Astrocyte of the hippocampus (primary cell): ENCODE measurements at regions not wholly inside any gene's neighbourhood (a gene's known extent, or its start where the extent isn't known, plus 50 kb on each side); places are given as distances from the start of the nearest gene placed in this dataset.
A peak's percentile ranks its signal among the peaks of the same experiment; 100 is the strongest.
"Not testable (repeated sequence)": the region's sequence is repeated elsewhere in the genome, so short reads cannot be mapped to it uniquely, and the experiment has no call there.

Experiments
- DNase-seq: peaks from one replicate; pipeline ENCODE4 v3.0.0; 2011; ENCODE audit warnings: low read depth, low spot score

- peak; percentile 58 for DNase-seq
Observed at GRCh38 chr1:96072021-96072420, 649.6 kb upstream of the PTBP2 start.

GRCh38 chr1:96073100-96073499 lies 648.5 kb upstream of the PTBP2 start:
- DNase-seq: no peak

DNA sequence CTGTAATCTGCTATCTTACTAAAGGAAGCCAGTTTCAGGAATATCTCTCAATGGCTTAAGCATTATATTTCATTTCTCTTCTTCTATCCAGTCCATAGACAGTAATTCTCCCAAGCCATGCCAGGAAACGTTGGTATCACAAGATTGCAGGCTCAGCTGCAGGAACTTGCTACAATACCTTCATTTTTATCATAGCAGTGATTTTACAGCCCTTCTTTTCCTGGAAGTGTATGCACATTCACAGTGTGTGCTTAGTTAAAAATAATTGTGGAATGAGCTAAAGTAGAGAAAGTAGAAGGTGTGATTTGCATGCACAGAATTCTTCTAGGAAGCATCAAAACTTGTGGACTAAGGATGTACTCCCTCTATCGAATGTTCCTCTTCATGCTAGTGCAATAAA lies 647.2 kb upstream of the PTBP2 start:
- DNase-seq: no peak

GRCh38 chr1:96074876-96075577 lies 646.6 kb upstream of the PTBP2 start:
- no peak for DNase-seq

- DNase-seq: peak; percentile 42
Observed at GRCh38 chr1:96075704-96076455, 645.7 kb upstream of the PTBP2 start.

DNA sequence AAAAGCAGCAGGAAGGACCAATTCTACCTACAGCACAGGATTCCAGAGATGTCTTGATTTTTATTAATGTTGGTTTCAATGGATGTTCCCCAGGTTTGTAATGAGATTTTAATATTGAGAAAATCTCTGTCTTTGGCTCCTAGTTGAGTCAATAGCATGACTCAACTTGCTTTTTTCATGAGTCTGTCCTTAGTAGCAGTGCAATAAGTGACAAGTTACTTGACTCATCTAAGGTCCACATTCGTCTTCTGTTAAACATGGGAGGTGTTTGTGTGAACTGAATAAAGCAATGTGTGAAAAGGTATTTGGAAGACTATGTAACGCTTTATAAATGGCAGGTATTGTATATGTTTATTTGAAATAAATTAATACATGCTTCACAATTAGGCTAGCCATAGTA lies 645.0 kb upstream of the PTBP2 start:
- no peak for DNase-seq

GRCh38 chr1:96079581-96079980 lies 642.0 kb upstream of the PTBP2 start:
- DNase-seq: no peak

DNA sequence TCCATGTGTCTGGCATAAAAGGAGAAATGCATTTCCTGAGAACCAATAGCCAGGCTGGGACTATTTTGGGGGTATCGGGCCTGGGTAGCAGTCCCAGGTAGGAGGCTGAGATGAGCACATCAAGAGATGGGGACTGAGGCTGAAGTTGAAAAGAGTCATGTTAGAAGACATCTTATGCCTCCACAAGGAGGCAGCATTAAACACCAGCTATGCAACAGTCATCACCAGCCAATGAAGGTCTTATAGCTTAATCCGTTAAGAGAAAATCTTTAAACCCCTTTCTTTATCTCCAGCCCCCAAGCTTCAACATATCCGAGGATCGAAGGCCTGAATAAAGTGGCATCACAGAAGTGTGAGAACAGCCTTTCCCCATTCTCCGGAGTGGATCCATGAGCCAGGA lies 640.7 kb upstream of the PTBP2 start:
- no peak for DNase-seq

DNA sequence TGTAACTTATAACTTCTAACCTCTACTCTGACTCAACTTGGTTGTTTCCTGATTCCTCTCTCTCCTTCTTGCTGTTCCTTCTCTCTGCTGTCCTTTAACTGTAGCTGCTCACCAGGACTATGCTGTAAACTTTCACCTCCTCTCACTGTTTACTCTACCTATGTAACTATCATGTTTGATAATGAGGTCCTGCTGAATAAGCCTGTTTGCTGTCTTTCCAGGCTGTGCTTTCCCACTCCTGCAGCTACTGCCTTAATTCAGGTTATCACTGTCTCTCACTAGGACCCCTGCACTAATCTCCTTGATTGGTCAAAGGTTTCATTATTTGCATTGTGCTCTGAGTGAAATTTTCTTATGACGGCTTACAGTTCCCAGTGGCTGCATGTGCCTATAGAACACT lies 633.9 kb upstream of the PTBP2 start:
- DNase-seq: no peak

- DNase-seq: no peak
Observed at GRCh38 chr1:96090134-96090533, 631.5 kb upstream of the PTBP2 start.

- no peak for DNase-seq
Observed at GRCh38 chr1:96095849-96096612, 625.6 kb upstream of the PTBP2 start.

GRCh38 chr1:96096613-96097321 lies 624.8 kb upstream of the PTBP2 start:
- DNase-seq: no peak

GRCh38 chr1:96104506-96104905 lies 617.1 kb upstream of the PTBP2 start:
- DNase-seq: no peak

DNA sequence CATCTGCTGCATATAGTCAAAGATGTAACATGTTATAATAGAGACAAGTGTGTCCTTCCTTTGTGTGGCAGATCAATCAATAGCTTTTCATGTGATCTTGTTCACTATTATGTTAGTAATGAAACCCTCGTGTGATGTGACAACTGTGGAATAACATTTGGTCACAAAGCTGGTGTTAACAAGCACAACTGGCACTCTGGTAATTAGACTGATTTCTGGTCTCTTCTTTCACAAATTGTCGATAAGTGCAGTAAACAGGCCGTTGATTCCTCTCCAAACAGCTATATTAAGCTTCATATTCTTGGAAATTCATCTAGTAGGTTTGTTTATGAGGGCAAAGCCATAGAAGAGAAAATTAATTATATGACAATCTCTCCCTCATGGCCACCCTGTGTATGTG lies 616.7 kb upstream of the PTBP2 start:
- no peak for DNase-seq

- DNase-seq: peak; percentile 43
Observed at GRCh38 chr1:96116731-96117130, 604.9 kb upstream of the PTBP2 start.

DNA sequence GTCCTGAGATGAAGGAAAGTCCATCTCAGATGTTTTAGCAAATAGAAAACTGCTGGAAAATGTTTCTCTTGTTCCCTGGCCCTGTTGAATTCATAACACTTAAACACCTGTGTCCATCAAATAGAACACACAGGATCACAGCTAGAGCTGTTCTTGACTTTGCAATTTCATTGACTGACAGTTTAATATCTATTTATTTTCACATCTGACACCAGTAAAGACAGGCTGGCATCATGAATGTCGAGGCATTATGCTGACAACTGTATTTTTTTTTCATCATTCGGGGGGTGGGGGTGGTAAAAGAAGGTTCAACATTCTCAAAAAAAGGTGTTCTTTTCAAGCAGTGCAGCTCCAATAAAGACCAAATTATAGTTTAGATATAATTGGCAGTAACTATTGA lies 591.2 kb upstream of the PTBP2 start:
- DNase-seq: no peak

GRCh38 chr1:96144636-96145035 lies 576.9 kb upstream of the PTBP2 start:
- DNase-seq: no peak

- no peak for DNase-seq
Observed at GRCh38 chr1:96145492-96145891, 576.1 kb upstream of the PTBP2 start.

DNA sequence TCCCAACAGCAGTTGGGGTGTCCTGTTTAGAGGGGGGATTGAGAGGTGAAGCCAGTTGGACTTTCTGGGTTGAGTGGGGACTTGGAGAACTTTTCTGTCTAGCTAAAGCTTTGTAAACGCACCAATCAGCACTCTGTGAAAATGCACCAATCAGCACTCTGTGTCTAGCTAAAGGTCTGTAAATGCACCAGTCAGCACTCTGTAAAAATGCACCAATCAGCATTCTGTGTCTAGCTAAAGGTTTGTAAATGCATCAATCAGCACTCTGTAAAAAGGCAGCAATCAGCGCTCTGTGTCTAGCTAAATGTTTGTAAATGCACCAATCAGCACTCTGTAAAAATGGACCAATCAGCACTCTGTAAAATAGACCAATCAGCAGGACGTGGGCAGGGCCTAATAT lies 568.6 kb upstream of the PTBP2 start:
- not testable (repeated sequence) for DNase-seq

DNA sequence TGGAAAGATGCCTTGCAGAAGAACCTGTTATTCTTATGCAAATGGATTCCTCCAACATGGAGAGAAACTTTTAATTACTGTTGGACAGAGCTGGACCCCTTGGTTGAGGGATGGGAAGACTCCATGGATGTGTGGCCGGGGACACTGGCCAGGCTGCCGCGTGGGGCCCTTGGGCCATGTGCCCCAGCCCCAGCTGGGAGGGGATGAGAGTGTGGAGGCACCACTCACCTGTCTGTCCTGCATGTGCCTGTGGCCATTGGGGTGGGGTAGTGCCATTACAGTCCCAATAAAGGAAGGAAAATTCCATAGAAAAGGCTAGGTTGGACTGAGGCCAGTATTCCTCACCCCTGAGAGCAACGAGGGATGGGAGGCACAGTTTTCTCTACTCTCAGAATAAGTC lies 564.5 kb upstream of the PTBP2 start:
- DNase-seq: no peak

- DNase-seq: peak; percentile 11
Observed at GRCh38 chr1:96159379-96159778, 562.2 kb upstream of the PTBP2 start.

DNA sequence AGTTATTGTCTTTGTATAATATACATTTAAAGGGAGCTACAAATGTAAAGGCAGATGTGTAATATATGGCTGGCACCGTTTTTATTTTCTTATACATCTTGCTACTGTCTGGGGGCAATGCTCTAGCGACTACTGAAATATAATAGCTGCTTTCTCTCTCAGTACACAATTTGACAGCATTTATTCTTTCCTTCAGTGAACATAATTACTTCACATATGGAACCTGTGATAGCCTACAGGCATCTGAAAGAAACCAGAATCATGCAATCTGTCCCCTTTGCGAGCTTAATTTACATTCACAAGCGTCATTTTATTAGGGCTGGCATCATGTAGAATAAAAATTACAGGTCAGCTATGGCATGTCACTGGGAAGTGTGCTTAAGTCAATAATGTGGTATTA lies 557.5 kb upstream of the PTBP2 start:
- no peak for DNase-seq
